SK-N-SH treated with all-trans-retinoic acid at 6 μM for 48 hours (cell line): ENCODE measurements at regions not wholly inside any gene's neighbourhood (a gene's known extent, or its start where the extent isn't known, plus 50 kb on each side); places are given as distances from the start of the nearest gene placed in this dataset.

Experiments used
- ATAC-seq: fragments of 200-7000 bp; cut with Tn5 transposase; 3 replicates; pipeline ENCODE4 v1.9.1; 2020; ENCODE audit warnings: mild to moderate bottlenecking, moderate library complexity
- ARNTL ChIP-seq: fragments of 450-650 bp; formaldehyde crosslinking; IDR thresholded peaks from 2 replicates; pipeline ENCODE4 v1.5.0; 2020; ENCODE audit warnings: low read depth, mild to moderate bottlenecking, moderate library complexity, borderline replicate concordance
- BACH2 ChIP-seq: fragments of 250-450 bp; sonication (Bioruptor Pico); IDR thresholded peaks from 2 replicates; pipeline ENCODE4 v1.9.0; 2021; ENCODE audit warnings: mild to moderate bottlenecking, borderline replicate concordance
- CREB5 ChIP-seq: fragments of 250-450 bp; sonication (Bioruptor Pico); IDR thresholded peaks from 2 replicates; pipeline ENCODE4 v1.5.1; 2020; ENCODE audit warnings: low read depth, mild to moderate bottlenecking, moderate library complexity
- CSDC2 ChIP-seq: fragments of 250-450 bp; sonication (Bioruptor Pico); IDR thresholded peaks from 2 replicates; pipeline ENCODE4 v1.5.0; 2020; ENCODE audit warnings: mild to moderate bottlenecking, moderate library complexity
- CSRNP3 ChIP-seq: fragments of 250-450 bp; sonication (Bioruptor Pico); IDR thresholded peaks from 2 replicates; pipeline ENCODE4 v1.5.1; 2021; ENCODE audit warnings: mild to moderate bottlenecking, moderate library complexity
- ESRRG ChIP-seq: fragments of 250-450 bp; sonication (Bioruptor Pico); IDR thresholded peaks from 2 replicates; pipeline ENCODE4 v1.6.1; 2021; ENCODE audit warnings: mild to moderate bottlenecking
- GLIS3 ChIP-seq: fragments of 250-450 bp; sonication (Bioruptor Pico); IDR thresholded peaks from 2 replicates; pipeline ENCODE4 v1.5.0; 2020; ENCODE audit warnings: mild to moderate bottlenecking, moderate library complexity
- ISL1 ChIP-seq: fragments of 250-450 bp; sonication (Bioruptor Pico); IDR thresholded peaks from 2 replicates; pipeline ENCODE4 v2.1.2; 2022; ENCODE audit warnings: mild to moderate bottlenecking, moderate library complexity
- OSR1 ChIP-seq: fragments of 250-450 bp; sonication (Bioruptor Pico); IDR thresholded peaks from 2 replicates; pipeline ENCODE4 v1.8.0; 2022; ENCODE audit warnings: moderate library complexity, mild to moderate bottlenecking, inconsistent platforms
- PATZ1 ChIP-seq: fragments of 250-450 bp; sonication (Bioruptor Pico); IDR thresholded peaks from 2 replicates; pipeline ENCODE4 v1.8.0; 2020; ENCODE audit warnings: mild to moderate bottlenecking, moderate library complexity, borderline replicate concordance
- POU6F1 ChIP-seq: fragments of 250-450 bp; sonication (Bioruptor Pico); IDR thresholded peaks from 2 replicates; pipeline ENCODE4 v1.8.0; 2021; ENCODE audit warnings: low read depth, mild to moderate bottlenecking, moderate library complexity, borderline replicate concordance
- PPARA ChIP-seq: fragments of 250-450 bp; sonication (Bioruptor Pico); IDR thresholded peaks from 2 replicates; pipeline ENCODE4 v1.5.0; 2020; ENCODE audit warnings: mild to moderate bottlenecking, borderline replicate concordance
- RARB ChIP-seq: fragments of 250-450 bp; sonication (Bioruptor Pico); IDR thresholded peaks from 2 replicates; pipeline ENCODE4 v1.8.0; 2021; ENCODE audit warnings: mild to moderate bottlenecking, moderate library complexity
- SNAI2 ChIP-seq: fragments of 250-450 bp; sonication (Bioruptor Pico); IDR thresholded peaks from 2 replicates; pipeline ENCODE4 v1.5.0; 2020; ENCODE audit warnings: mild to moderate bottlenecking, moderate library complexity
- TCF4 ChIP-seq: fragments of 250-450 bp; sonication (Bioruptor Pico); IDR thresholded peaks from 2 replicates; pipeline ENCODE4 v1.8.0; 2021; ENCODE audit warnings: mild to moderate bottlenecking, moderate library complexity, borderline replicate concordance
- TOX ChIP-seq: fragments of 250-450 bp; sonication (Bioruptor Pico); IDR thresholded peaks from 2 replicates; pipeline ENCODE4 v1.8.0; 2021; ENCODE audit warnings: mild to moderate bottlenecking, moderate library complexity, borderline replicate concordance
- ZC3H10 ChIP-seq: fragments of 250-450 bp; sonication (Bioruptor Pico); IDR thresholded peaks from 2 replicates; pipeline ENCODE4 v1.5.1; 2021; ENCODE audit warnings: mild to moderate bottlenecking, moderate library complexity
- ZFP3 ChIP-seq: fragments of 250-450 bp; sonication (Bioruptor Pico); IDR thresholded peaks from 2 replicates; pipeline ENCODE4 v1.5.0; 2020; ENCODE audit warnings: mild to moderate bottlenecking, moderate library complexity
- ZFP30 ChIP-seq: fragments of 450-650 bp; formaldehyde crosslinking; IDR thresholded peaks from 2 replicates; pipeline ENCODE4 v1.5.0; 2022; ENCODE audit warnings: mild to moderate bottlenecking, moderate library complexity
- ZNF565 ChIP-seq: fragments of 450-650 bp; formaldehyde crosslinking; conservative IDR thresholded peaks from 2 replicates; pipeline ENCODE4 v1.5.0; 2020; ENCODE audit warnings: low read depth, mild to moderate bottlenecking, moderate library complexity
- ZNF70 ChIP-seq: fragments of 450-650 bp; formaldehyde crosslinking; IDR thresholded peaks from 2 replicates; pipeline ENCODE4 v1.5.0; 2020; ENCODE audit warnings: mild to moderate bottlenecking, moderate library complexity
- ZNF8 ChIP-seq: fragments of 450-650 bp; formaldehyde crosslinking; IDR thresholded peaks from 2 replicates; pipeline ENCODE4 v1.5.0; 2020; ENCODE audit warnings: mild to moderate bottlenecking, moderate library complexity
- TF ChIP-seq, protein P1 (sequence below): fragments of 250-450 bp; sonication (Bioruptor Pico); IDR thresholded peaks from 2 replicates; pipeline ENCODE4 v1.5.0; 2020; ENCODE audit warnings: mild to moderate bottlenecking, moderate library complexity

DNA sequence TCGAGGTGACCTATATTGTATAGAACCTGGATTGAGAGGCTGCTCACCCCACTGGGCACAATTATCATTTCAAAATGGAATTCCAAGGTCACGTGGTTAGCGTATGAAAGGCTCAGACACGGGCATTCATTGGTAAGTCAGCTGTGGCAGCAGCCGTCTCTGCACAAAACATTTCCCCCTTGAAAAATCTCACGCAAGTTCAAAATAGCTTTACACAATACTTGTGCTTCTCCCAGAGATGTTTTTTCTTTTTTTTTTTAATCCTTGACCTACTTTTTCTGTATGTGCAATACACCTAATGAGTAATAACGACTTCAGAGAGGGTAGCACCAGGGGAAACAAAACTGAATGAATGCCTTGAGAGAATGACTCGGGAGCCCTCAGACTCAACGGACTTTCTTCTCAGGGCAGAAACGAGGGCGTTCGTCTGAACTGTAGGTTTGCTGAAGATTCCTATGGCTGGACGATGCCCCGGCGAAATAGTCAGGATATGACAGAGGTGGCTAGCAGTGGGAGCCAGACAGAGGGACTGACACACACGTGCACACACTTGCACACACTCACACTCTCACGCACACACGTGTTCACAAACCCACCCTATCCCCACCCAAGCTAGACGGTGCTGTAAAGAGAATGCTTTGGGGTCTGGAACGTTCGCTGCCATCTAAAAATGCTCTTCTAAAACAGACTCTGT, 77.8 kb downstream of the PDCL3 start (continued):
- TF ChIP-seq PATZ1 (CRISPR knock-in tag) = no peak

DNA sequence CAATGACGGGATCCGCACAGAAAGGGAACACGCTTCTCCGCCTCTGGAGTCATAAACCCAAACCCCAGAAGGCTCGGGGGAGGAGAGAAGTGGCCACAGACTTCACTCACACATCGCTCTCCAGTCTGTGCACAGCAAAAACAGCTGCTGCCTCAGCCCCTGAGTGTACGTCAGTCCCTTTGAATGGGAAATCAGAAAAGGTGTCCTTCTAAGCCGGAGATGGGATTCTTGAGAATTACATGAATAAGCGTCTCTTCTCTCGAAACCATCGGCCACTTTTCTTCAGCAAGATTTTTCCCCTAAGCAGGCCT, 78.3 kb downstream of the PDCL3 start:
- TF ChIP-seq, protein P1, sequence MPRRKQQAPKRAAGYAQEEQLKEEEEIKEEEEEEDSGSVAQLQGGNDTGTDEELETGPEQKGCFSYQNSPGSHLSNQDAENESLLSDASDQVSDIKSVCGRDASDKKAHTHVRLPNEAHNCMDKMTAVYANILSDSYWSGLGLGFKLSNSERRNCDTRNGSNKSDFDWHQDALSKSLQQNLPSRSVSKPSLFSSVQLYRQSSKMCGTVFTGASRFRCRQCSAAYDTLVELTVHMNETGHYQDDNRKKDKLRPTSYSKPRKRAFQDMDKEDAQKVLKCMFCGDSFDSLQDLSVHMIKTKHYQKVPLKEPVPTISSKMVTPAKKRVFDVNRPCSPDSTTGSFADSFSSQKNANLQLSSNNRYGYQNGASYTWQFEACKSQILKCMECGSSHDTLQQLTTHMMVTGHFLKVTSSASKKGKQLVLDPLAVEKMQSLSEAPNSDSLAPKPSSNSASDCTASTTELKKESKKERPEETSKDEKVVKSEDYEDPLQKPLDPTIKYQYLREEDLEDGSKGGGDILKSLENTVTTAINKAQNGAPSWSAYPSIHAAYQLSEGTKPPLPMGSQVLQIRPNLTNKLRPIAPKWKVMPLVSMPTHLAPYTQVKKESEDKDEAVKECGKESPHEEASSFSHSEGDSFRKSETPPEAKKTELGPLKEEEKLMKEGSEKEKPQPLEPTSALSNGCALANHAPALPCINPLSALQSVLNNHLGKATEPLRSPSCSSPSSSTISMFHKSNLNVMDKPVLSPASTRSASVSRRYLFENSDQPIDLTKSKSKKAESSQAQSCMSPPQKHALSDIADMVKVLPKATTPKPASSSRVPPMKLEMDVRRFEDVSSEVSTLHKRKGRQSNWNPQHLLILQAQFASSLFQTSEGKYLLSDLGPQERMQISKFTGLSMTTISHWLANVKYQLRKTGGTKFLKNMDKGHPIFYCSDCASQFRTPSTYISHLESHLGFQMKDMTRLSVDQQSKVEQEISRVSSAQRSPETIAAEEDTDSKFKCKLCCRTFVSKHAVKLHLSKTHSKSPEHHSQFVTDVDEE = no peak
- TF ChIP-seq ZFP30 (CRISPR knock-in tag) (no peak), TOX (no peak), POU6F1 (CRISPR knock-in tag) (no peak), ZFP3 (CRISPR knock-in tag) (no peak), PATZ1 (CRISPR knock-in tag) (no peak), ZNF565 (CRISPR knock-in tag) (no peak), ZNF8 (CRISPR knock-in tag) (no peak), CSRNP3 (CRISPR knock-in tag) (no peak), RARB (no peak), OSR1 (CRISPR knock-in tag) (no peak), ESRRG (no peak), ZNF70 (CRISPR knock-in tag) (no peak), GLIS3 (CRISPR knock-in tag) (no peak), ARNTL (no peak), CREB5 (CRISPR knock-in tag) (no peak), TCF4 (CRISPR knock-in tag) (no peak), BACH2 (CRISPR knock-in tag) (no peak), CSDC2 (no peak)
- TF ChIP-seq, all 23 proteins: peak for 0
- no peak for ATAC-seq

- TF ChIP-seq TOX = no peak
- no peak for TF ChIP-seq ISL1 (CRISPR knock-in tag)
- no peak for TF ChIP-seq ESRRG
- no peak for TF ChIP-seq PPARA (CRISPR knock-in tag)
- TF ChIP-seq ZNF70 (CRISPR knock-in tag) = no peak
- no peak for TF ChIP-seq ARNTL
- no peak for TF ChIP-seq SNAI2 (CRISPR knock-in tag)
- no peak for TF ChIP-seq CSDC2
- TF ChIP-seq OSR1 (CRISPR knock-in tag) = no peak
- no peak for TF ChIP-seq ZC3H10
- no peak for TF ChIP-seq PATZ1 (CRISPR knock-in tag)
- TF ChIP-seq ZFP3 (CRISPR knock-in tag) = no peak
- ATAC-seq = no peak
Observed at GRCh38 chr2:100642425-100642824, 79.6 kb downstream of the PDCL3 start.
